CD4-positive, alpha-beta memory T cell (primary cell): ENCODE measurements at regions not wholly inside any gene's neighbourhood (a gene's known extent, or its start where the extent isn't known, plus 50 kb on each side); places are given as distances from the start of the nearest gene placed in this dataset.

Source experiments
- CTCF ChIA-PET: fragments of 350-600 bp; sonication (Branson Sonifier 250); formaldehyde crosslinking; loops from one replicate; lab custom pipeline; 2021; ENCODE audit warnings: inconsistent platforms; ENCODE audit not compliant: partially characterized antibody; lab: Charles Lee
- POLR2A ChIA-PET: fragments of 350-600 bp; sonication (Branson Sonifier 250); formaldehyde crosslinking; loops from one replicate; lab custom pipeline; 2021; ENCODE audit not compliant: partially characterized antibody; lab: Charles Lee
- DNase-seq, 5 donors: peaks; one replicate each; pipeline versions ENCODE4 v3.0.0 to v3.0.0-alpha.2; 2020 to 2022; ENCODE audit warnings: mixed read lengths in 1 of 5
- H3K27ac ChIP-seq: one replicate; pipeline ENCODE4 v1.7.0; 2013; ENCODE audit warnings: low read depth, low read length
- H3K27me3 ChIP-seq: 2 replicates; pipeline ENCODE4 v1.7.0; 2013; ENCODE audit warnings: mild to moderate bottlenecking, low read length, moderate library complexity; ENCODE audit not compliant: insufficient read depth
- H3K36me3 ChIP-seq: 2 replicates; pipeline ENCODE4 v1.7.0; 2013; ENCODE audit warnings: mild to moderate bottlenecking, low read length, moderate library complexity; ENCODE audit not compliant: insufficient read depth
- H3K4me1 ChIP-seq: 2 replicates; pipeline ENCODE4 v1.7.0; 2013; ENCODE audit warnings: mild to moderate bottlenecking, low read length, moderate library complexity; ENCODE audit not compliant: insufficient read depth
- H3K4me3 ChIP-seq, 2 donors: one replicate each; pipeline ENCODE4 v1.7.0; 2013; ENCODE audit warnings: low read length in 2 of 2, mild to moderate bottlenecking in 1 of 2
- H3K9me3 ChIP-seq, 2 donors: one replicate each; pipeline ENCODE4 v1.7.0; 2013; ENCODE audit warnings: low read length in 2 of 2, control low read depth in 1 of 2; ENCODE audit not compliant: control insufficient read depth in 1 of 2
- H3K27ac Mint-ChIP-seq, 7 donors: one replicate each; pipeline ENCODE4 v1.8.0; 2020 to 2021; ENCODE audit warnings: mixed read lengths in 7 of 7, mild to moderate bottlenecking in 6 of 7, inconsistent platforms in 3 of 7, moderate library complexity in 3 of 7
- H3K27me3 Mint-ChIP-seq, 2 donors: one replicate each; pipeline ENCODE4 v1.8.0; 2020 to 2021; ENCODE audit warnings: mixed read lengths in 2 of 2
- H3K36me3 Mint-ChIP-seq, 2 donors: one replicate each; pipeline ENCODE4 v1.8.0; 2020 to 2021; ENCODE audit warnings: mixed read lengths in 2 of 2, inconsistent platforms in 1 of 2, mild to moderate bottlenecking in 1 of 2
- H3K4me1 Mint-ChIP-seq, 4 donors: one replicate each; pipeline ENCODE4 v1.8.0; 2020 to 2021; ENCODE audit warnings: mixed read lengths in 4 of 4, mild to moderate bottlenecking in 1 of 4
- H3K4me3 Mint-ChIP-seq, 8 donors: one replicate each; pipeline ENCODE4 v1.8.0; 2020 to 2021; ENCODE audit warnings: mixed read lengths in 8 of 8, mild to moderate bottlenecking in 7 of 8, moderate library complexity in 6 of 8, inconsistent platforms in 3 of 8
- H3K9me3 Mint-ChIP-seq, 8 donors: one replicate each; pipeline ENCODE4 v1.8.0; 2020 to 2021; ENCODE audit warnings: mixed read lengths in 8 of 8, mild to moderate bottlenecking in 5 of 8, inconsistent platforms in 3 of 8, moderate library complexity in 1 of 8
- intact Hi-C: fragments of 100-400 bp; cut with micrococcal nuclease; formaldehyde crosslinking; loops from one replicate; pipeline ENCODE4 v1.15.1; 2023

DNA sequence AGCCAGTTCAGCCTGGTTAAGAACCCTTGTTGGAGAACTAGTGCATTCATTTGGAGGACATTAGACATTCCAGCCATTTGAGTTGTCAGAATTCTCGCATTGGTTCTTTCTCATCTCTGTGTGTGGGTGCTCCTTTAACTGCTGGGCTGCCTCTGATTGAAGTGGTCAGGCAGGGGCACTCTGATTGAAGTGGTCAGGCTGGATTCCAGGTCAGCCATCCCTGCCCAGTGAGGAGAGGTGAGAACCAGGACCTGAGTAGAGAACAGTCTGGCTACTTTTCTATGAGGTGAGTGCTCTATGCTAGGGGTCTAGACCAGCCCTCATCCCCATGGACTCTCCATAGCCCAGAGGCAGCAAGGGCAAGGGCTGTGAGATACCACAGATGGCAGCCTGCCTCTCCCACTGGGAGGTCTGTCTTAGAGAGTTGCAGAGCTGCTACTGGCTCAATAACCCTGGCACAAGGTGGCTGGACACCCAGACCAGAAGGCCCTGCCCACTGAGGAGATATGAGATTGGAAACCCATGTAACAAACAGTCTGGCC lies 691.6 kb downstream of the TMTC2 start:
- no peaks in the 10 kb centered on the region for H3K36me3 ChIP-seq
- H3K27me3 ChIP-seq = no peaks in the 10 kb centered on the region
- no peak for DNase-seq
- Mint-ChIP-seq H3K4me3 (no peak overlapping the region), H3K9me3 (peaks cover 0 to 5% (median 0%) of the 10 kb centered on the region in 8 donors), H3K4me1 (no peaks in the 10 kb centered on the region), H3K36me3 (no peaks in the 10 kb centered on the region), H3K27ac (no peak overlapping the region), H3K27me3 (no peaks in the 10 kb centered on the region)
- H3K9me3 ChIP-seq = no peaks in the 10 kb centered on the region
- H3K27ac ChIP-seq = no peak overlapping the region
- CTCF ChIA-PET = no interaction called here
- intact Hi-C loops = no loop called here
- no peak overlapping the region for H3K4me3 ChIP-seq
- no peaks in the 10 kb centered on the region for H3K4me1 ChIP-seq
- POLR2A ChIA-PET = no interaction called here

DNA sequence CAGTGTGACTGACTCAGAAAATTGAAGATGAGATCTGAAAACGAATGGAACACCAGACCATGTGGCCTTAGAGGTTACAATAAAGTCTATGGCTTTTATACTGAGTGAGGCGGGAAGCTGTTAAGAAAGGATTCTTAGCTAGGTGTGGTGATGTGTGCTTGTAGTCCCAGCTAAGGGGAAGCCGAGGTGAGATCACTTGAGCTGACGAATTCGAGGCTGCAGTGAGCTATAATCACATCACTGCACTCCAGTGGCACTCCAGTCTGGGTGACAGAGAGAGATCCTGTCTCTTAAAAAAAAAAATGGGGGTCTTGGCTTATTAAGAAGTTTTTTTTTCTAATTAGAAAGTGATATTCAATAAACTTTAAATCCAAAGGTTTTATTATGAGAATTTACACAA lies 678.6 kb downstream of the TMTC2 start:
- ChIA-PET POLR2A (no interaction called here), CTCF (no interaction called here)
- Mint-ChIP-seq H3K4me3 (no peak overlapping the region), H3K36me3 (no peaks in the 10 kb centered on the region), H3K4me1 (no peaks in the 10 kb centered on the region), H3K27ac (no peak overlapping the region), H3K9me3 (peaks cover 0 to 2% (median 0%) of the 10 kb centered on the region in 8 donors), H3K27me3 (no peaks in the 10 kb centered on the region)
- Histone ChIP-seq H3K36me3 (no peaks in the 10 kb centered on the region), H3K4me1 (no peaks in the 10 kb centered on the region), H3K27me3 (no peaks in the 10 kb centered on the region), H3K27ac (no peak overlapping the region), H3K4me3 (no peak overlapping the region), H3K9me3 (no peaks in the 10 kb centered on the region)
- intact Hi-C loops = no loop called here
- no peak for DNase-seq

DNA sequence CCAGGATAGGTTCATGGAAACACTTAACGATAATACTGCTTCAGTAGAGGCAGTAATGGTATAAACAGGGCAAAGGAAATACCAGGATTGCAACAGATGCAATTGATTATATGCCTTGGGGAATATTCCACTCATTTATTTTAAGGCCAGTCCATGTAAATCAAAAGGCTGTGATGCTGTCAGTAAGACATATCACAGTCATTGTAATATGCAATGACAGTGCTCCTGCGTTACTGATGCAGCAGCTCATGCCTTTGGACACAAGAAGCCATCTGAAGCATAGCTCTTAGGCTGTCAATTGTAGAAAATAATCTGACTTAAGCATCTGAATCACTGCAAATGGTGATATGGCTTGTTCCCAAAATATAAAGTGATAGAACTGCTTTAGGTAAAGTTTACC lies 674.8 kb downstream of the TMTC2 start:
- H3K4me1 ChIP-seq = no peaks in the 10 kb centered on the region
- no peak overlapping the region for H3K4me3 Mint-ChIP-seq
- ChIA-PET POLR2A (no interaction called here), CTCF (no interaction called here)
- no peaks in the 10 kb centered on the region for H3K9me3 Mint-ChIP-seq
- no peaks in the 10 kb centered on the region for H3K27me3 Mint-ChIP-seq
- H3K36me3 Mint-ChIP-seq = no peaks in the 10 kb centered on the region
- no peaks in the 10 kb centered on the region for H3K36me3 ChIP-seq
- H3K27ac ChIP-seq = no peak overlapping the region
- intact Hi-C loops = no loop called here
- no peak overlapping the region for H3K27ac Mint-ChIP-seq
- H3K9me3 ChIP-seq = no peaks in the 10 kb centered on the region
- H3K4me1 Mint-ChIP-seq = no peaks in the 10 kb centered on the region
- H3K27me3 ChIP-seq = no peaks in the 10 kb centered on the region
- no peak overlapping the region for H3K4me3 ChIP-seq
- DNase-seq = no peak

DNA sequence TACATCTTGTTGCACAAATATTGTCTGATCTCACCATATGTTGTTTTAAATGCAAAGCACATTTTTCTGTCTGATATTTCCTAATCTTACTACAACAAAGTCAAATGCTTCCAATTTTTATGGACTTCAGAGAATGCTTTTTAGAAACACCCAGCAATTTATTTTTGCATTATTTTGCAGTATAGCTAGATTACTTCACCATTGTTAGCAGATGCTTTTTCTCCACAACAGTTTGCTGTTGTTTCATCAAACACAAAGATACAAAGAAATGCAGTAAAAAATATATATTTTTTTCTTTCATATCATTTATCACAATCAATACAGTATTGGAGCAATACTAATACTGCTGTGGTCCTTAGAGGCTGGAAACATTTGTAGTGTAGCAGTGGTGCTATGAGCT lies 674.4 kb downstream of the TMTC2 start:
- ChIA-PET CTCF (no interaction called here), POLR2A (no interaction called here)
- DNase-seq = no peak
- H3K27me3 Mint-ChIP-seq = no peaks in the 10 kb centered on the region
- Histone ChIP-seq H3K27ac (no peak overlapping the region), H3K36me3 (no peaks in the 10 kb centered on the region), H3K4me1 (no peaks in the 10 kb centered on the region), H3K27me3 (no peaks in the 10 kb centered on the region), H3K4me3 (no peak overlapping the region), H3K9me3 (no peaks in the 10 kb centered on the region)
- no peak overlapping the region for H3K4me3 Mint-ChIP-seq
- intact Hi-C loops = no loop called here
- H3K9me3 Mint-ChIP-seq = no peaks in the 10 kb centered on the region
- H3K36me3 Mint-ChIP-seq = no peaks in the 10 kb centered on the region
- no peaks in the 10 kb centered on the region for H3K4me1 Mint-ChIP-seq
- H3K27ac Mint-ChIP-seq = no peak overlapping the region

DNA sequence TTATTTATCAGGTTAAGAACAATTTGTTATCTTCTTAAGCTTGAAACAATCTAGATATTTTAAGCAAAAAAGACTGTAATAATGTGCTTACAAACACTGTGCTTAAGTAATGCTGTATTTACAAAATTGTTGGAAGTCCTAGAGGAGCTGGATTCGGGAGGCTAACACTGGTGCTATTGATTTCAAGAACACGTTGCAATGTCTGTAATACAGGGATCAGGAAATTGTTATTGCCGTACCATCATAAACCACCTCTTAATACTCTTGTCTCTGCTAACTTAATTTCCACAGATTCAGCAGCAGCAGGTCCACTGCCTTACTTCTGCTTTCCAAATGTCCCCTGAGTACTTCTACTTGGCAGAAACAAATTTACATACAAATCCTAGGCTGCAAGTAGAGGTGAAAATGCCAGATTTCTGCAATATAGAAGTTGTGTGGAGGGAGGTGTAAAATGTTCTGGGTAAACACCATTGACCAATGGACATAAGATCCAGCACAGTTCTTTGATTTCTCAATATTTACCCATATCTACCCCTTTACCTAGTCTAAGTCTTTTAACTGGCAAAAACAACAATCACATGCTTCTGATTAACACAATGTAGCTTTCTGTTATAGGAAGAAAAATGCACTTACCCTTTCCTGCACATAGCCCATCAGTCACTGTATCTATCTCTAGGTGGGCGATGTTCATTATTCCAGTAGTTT lies 663.4 kb downstream of the TMTC2 start:
- Histone ChIP-seq H3K27me3 (no peaks in the 10 kb centered on the region), H3K27ac (no peak overlapping the region), H3K36me3 (no peaks in the 10 kb centered on the region), H3K4me1 (no peaks in the 10 kb centered on the region), H3K9me3 (no peaks in the 10 kb centered on the region), H3K4me3 (no peak overlapping the region)
- no peaks in the 10 kb centered on the region for H3K36me3 Mint-ChIP-seq
- H3K27ac Mint-ChIP-seq = peak overlapping the region in 1 of 7 donors; percentile 5
- H3K4me1 Mint-ChIP-seq = no peaks in the 10 kb centered on the region
- no peak overlapping the region for H3K4me3 Mint-ChIP-seq
- no peak for DNase-seq
- ChIA-PET CTCF (no interaction called here), POLR2A (no interaction called here)
- H3K27me3 Mint-ChIP-seq = no peaks in the 10 kb centered on the region
- no peaks in the 10 kb centered on the region for H3K9me3 Mint-ChIP-seq
- intact Hi-C loops = no loop called here

DNA sequence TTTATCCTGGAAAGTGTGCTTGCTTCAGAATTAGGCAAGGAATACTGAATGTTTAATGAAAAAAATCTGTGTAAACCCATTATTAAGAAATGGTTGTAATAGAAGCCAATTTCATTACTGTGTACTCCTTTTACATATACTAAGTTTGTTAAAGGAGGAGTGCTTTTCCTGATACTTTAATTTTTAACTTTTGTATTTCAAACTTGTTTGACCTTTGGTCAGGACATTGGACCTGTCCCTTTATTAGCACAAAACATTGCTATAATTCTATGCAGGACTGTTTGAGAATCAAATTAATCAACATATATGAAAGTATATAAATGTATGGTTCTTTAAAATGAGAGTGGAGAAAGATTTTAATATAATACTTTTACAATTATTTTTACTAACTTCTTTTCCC lies 659.6 kb downstream of the TMTC2 start:
- H3K4me1 Mint-ChIP-seq = no peaks in the 10 kb centered on the region
- H3K9me3 Mint-ChIP-seq = peaks cover 0 to 2% (median 0%) of the 10 kb centered on the region in 8 donors
- Histone ChIP-seq H3K27me3 (no peaks in the 10 kb centered on the region), H3K4me3 (no peak overlapping the region), H3K4me1 (no peaks in the 10 kb centered on the region), H3K36me3 (no peaks in the 10 kb centered on the region), H3K27ac (no peak overlapping the region), H3K9me3 (no peaks in the 10 kb centered on the region)
- no peaks in the 10 kb centered on the region for H3K36me3 Mint-ChIP-seq
- CTCF ChIA-PET = no interaction called here
- no peak overlapping the region for H3K4me3 Mint-ChIP-seq
- no peaks in the 10 kb centered on the region for H3K27me3 Mint-ChIP-seq
- no peak for DNase-seq
- POLR2A ChIA-PET = no interaction called here
- no peak overlapping the region for H3K27ac Mint-ChIP-seq
- intact Hi-C loops = no loop called here

DNA sequence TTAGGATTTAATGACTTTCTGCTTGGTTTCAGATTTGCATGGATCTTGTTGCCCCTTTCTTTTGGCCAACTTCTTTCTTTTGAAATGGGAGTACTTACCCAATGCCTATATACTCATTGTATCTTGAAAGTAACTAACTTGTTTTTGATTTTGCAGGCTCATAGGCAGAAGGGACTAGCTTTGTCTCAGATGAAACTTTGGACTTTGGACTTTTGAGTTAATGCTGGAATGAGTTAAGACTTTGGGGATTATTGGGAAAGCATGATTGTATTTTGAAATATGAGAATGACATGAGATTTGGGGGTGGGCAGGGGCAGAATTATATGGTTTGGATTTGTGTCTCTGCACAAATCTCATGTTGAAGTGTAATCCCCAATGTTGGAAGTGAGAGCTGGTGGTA lies 657.1 kb downstream of the TMTC2 start:
- no peaks in the 10 kb centered on the region for H3K4me1 ChIP-seq
- Mint-ChIP-seq H3K4me1 (no peaks in the 10 kb centered on the region), H3K4me3 (no peak overlapping the region), H3K27me3 (no peaks in the 10 kb centered on the region), H3K9me3 (peaks cover 0 to 2% (median 0%) of the 10 kb centered on the region in 8 donors), H3K36me3 (no peaks in the 10 kb centered on the region), H3K27ac (no peak overlapping the region)
- H3K27me3 ChIP-seq = no peaks in the 10 kb centered on the region
- H3K9me3 ChIP-seq = no peaks in the 10 kb centered on the region
- CTCF ChIA-PET = no interaction called here
- intact Hi-C loops = no loop called here
- POLR2A ChIA-PET = no interaction called here
- no peak overlapping the region for H3K27ac ChIP-seq
- DNase-seq = no peak
- no peaks in the 10 kb centered on the region for H3K36me3 ChIP-seq
- H3K4me3 ChIP-seq = no peak overlapping the region
